ENCODE measurements at regions not wholly inside any gene's neighbourhood (a gene's known extent, or its start where the extent isn't known, plus 50 kb on each side); places are given as distances from the start of the nearest gene placed in this dataset.
A peak's percentile ranks its signal among the peaks of the same experiment; 100 is the strongest.
"Not testable (repeated sequence)": the region's sequence is repeated elsewhere in the genome, so short reads cannot be mapped to it uniquely, and the experiment has no call there.

DNA sequence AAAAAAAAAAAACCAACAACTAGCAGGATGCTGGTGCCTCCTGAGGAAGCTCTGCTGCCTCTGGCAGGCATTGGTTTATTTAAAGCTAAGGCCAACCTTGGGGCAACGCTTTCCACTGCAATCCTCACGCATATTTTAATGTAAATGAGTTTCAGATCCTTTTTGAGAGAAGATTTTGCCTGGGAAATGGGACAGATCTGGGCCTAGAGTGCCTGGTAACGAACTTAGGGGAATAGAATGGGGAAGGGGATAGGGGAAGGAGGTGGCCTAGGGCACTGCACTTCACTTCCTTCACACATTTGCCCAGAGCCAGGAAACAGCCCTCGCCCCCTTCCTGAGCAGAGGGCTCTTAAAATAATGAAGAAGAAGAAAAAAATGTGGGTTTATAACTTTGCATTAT, 132.7 kb upstream of the TMEM170B start:
- TF ChIP-seq, protein P1, sequence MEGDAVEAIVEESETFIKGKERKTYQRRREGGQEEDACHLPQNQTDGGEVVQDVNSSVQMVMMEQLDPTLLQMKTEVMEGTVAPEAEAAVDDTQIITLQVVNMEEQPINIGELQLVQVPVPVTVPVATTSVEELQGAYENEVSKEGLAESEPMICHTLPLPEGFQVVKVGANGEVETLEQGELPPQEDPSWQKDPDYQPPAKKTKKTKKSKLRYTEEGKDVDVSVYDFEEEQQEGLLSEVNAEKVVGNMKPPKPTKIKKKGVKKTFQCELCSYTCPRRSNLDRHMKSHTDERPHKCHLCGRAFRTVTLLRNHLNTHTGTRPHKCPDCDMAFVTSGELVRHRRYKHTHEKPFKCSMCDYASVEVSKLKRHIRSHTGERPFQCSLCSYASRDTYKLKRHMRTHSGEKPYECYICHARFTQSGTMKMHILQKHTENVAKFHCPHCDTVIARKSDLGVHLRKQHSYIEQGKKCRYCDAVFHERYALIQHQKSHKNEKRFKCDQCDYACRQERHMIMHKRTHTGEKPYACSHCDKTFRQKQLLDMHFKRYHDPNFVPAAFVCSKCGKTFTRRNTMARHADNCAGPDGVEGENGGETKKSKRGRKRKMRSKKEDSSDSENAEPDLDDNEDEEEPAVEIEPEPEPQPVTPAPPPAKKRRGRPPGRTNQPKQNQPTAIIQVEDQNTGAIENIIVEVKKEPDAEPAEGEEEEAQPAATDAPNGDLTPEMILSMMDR (IDR thresholded peaks at IDR 0.05): no peak
- H3K27ac ChIP-seq: no peak overlapping the region
- no peak for FAIRE-seq
- H3K9me3 ChIP-seq: no peaks in the 10 kb centered on the region
- H3K36me3 ChIP-seq: no peaks in the 10 kb centered on the region
- H3K27me3 ChIP-seq: no peaks in the 10 kb centered on the region
- peak in 1 of 4 donors; percentile 61 for ATAC-seq
- no peak overlapping the region for H3K4me3 ChIP-seq
- WGBS, 2 donors: 72 to 76% methylated on average over 4 of the region's 4 CpGs
- H3K4me1 ChIP-seq: no peaks in the 10 kb centered on the region
- intact Hi-C loops (cut with DNase I): no loop called here
- DNase-seq: no peak

DNA sequence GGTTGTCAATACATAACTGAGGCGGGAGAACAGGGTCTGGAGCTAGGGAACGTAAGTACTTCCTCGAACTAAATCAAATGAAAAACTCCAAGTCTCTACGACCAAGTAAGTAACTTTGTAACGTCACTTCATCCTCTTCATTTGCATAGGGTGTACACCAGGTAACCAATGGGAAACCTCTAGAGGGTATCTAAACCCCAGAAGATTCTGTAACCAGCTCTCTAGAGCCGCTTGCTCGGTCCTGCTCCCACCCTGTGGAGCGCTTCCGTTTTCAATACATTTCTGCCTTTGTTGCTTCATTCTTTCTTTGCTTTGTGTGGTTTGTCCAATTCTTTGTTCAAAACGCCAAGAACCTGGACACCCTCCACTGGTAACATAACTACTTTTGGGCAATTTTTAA, 133.5 kb upstream of the TMEM170B start:
- H3K36me3 ChIP-seq: no peaks in the 10 kb centered on the region
- TF ChIP-seq, protein P1 (IDR thresholded peaks at IDR 0.05): no peak
- FAIRE-seq: no peak
- H3K27ac ChIP-seq: no peak overlapping the region
- no peaks in the 10 kb centered on the region for H3K27me3 ChIP-seq
- H3K9me3 ChIP-seq: no peaks in the 10 kb centered on the region
- DNase-seq: no peak
- intact Hi-C loops (cut with DNase I): no loop called here
- H3K4me3 ChIP-seq: no peak overlapping the region
- no peaks in the 10 kb centered on the region for H3K4me1 ChIP-seq
- 88 to 91% methylated on average over 10 of the region's 10 CpGs for WGBS, 2 donors
- ATAC-seq: no peak

DNA sequence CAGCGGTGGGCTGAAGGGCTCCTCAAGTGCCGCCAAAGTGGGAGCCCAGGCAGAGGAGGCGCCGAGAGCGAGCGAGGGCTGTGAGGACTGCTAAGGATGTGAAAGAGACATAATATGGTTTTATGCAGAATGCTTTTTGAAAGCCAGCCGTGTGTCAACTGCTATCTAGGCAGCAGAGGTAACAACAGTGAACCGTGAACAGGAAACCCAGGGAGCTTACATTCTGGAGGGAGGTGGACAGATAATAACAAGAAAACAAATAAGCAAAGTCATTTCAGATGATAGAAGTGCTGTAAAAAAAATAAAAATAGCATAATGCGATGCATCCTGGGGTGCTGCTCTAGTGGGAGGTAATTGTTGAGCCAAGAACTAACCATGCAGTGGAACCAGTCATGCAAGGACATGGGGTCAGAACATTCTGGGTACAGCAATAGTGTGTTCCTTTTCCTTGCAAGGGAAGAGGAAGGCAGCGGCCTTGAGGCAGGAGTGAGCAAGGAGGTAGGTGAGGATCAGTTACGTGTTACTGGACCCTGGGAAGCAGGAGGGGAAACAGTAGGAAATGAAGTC, 134.4 kb upstream of the TMEM170B start:
- H3K4me1 ChIP-seq: no peaks in the 10 kb centered on the region
- ATAC-seq: no peak
- H3K4me3 ChIP-seq: no peak overlapping the region
- TF ChIP-seq, protein P1 (IDR thresholded peaks at IDR 0.05): no peak
- intact Hi-C loops (cut with DNase I): no loop called here
- DNase-seq: no peak
- FAIRE-seq: no peak
- H3K9me3 ChIP-seq: no peaks in the 10 kb centered on the region
- 93 to 96% methylated on average over 11 of the region's 11 CpGs for WGBS, 2 donors
- no peaks in the 10 kb centered on the region for H3K27me3 ChIP-seq
- H3K36me3 ChIP-seq: no peaks in the 10 kb centered on the region
- no peak overlapping the region for H3K27ac ChIP-seq

DNA sequence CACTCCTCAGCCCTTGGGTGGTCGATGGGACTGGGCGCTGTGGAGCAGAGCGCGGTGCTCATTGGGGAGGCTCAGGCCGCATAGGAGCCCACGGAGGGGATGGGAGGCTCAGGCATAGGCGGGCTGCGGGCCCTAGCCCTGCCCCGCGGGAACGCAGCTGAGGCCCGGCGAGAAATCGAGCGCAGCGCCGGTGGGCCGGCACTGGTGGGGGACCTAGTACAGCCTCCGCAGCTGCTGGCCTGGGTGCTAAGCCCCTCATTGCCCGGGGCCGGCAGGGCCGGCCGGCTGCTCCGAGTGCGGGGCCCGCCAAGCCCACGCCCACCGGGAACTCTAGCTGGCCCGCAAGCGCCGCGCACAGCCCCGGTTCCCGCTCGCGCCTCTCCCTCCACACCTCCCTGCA, 135.0 kb upstream of the TMEM170B start:
- intact Hi-C loops (cut with DNase I); H3K4me1 ChIP-seq; H3K36me3 ChIP-seq; H3K4me3 ChIP-seq; H3K27ac ChIP-seq; H3K27me3 ChIP-seq; H3K9me3 ChIP-seq; FAIRE-seq; ATAC-seq: not testable (repeated sequence)
- WGBS, 2 donors: 94 to 95% methylated on average over 30 to 36 of the region's 36 CpGs
- peak in 1 of 6 donors; percentile 48 for DNase-seq

DNA sequence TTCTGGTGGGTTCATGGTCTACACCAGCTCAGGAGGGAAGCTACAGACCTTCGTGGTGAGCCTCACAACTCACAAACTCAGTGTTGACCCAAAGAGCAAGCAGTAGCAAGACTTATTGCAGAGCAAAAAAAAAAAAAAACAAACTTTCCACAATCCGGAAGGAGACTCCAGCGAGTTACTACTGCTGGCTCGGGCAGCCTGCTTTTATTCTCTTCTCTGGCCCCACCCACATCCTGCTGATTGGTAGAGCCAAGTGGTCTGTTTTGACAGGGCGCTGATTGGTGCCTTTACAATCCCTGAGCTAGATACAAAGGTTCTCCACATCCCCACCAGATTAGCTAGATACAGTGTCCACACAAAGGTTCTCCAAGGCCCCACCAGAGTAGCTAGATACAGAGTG, 135.6 kb upstream of the TMEM170B start:
- H3K27ac ChIP-seq; H3K4me1 ChIP-seq; DNase-seq; H3K4me3 ChIP-seq; H3K36me3 ChIP-seq; intact Hi-C loops (cut with DNase I); FAIRE-seq; ATAC-seq; H3K9me3 ChIP-seq; H3K27me3 ChIP-seq: not testable (repeated sequence)
- 82 to 89% methylated on average over 5 of the region's 5 CpGs for WGBS, 2 donors

DNA sequence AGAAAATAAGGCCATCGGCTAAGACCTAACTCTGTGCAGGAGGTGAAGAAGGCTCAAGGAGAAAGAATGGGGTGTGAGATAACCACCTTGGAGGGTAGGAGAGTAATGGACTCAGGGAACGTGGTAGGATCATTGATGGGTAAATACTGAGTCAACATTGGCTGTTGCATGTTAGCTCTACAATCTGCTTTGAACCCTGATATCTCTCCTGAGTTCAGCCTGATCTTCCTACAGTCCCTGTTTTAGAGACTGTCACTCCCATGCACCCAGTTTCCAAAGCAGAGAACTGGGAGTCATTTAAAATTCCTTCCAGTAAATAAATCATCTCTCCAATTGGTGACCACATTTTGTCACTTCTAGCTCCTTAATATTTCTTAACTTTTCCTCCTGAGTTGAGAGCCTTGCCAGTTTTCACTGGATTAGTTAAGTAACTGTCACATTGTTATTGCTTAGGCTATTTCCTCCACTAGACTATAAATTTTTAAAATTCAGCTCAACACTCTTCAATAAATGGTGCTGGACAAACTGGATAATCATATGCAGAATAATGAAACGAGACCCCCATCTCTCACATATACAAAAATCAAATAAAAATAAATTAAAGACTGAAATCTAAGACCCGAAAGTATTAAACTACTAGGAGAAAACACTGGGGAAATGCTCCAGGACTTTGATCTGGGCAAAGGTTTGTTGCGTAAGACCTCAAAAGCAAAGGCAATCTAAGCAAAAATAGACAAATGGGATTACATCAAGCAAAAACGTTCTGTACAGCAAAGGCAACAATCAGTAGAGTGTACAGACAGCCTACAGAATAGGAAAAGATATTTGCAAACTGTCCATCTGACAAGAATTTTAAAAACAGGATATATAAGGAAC, 138.9 kb upstream of the TMEM170B start:
- FAIRE-seq (no peak), ATAC-seq (peak in 1 of 4 donors; percentile 77), DNase-seq (no peak)
- H3K4me1 ChIP-seq: no peaks in the 10 kb centered on the region
- H3K36me3 ChIP-seq: no peaks in the 10 kb centered on the region
- no peak overlapping the region for H3K27ac ChIP-seq
- H3K4me3 ChIP-seq: no peak overlapping the region
- no peaks in the 10 kb centered on the region for H3K9me3 ChIP-seq
- TF ChIP-seq, protein P1 (IDR thresholded peaks at IDR 0.05): no peak
- 63 to 66% methylated on average over 6 of the region's 6 CpGs for WGBS, 2 donors
- intact Hi-C loops (cut with DNase I): no loop called here
- H3K27me3 ChIP-seq: no peaks in the 10 kb centered on the region

All from pancreas (tissue), 10 donors.